ENCODE measurements at regions not wholly inside any gene's neighbourhood (a gene's known extent, or its start where the extent isn't known, plus 50 kb on each side); places are given as distances from the start of the nearest gene placed in this dataset.

DNA sequence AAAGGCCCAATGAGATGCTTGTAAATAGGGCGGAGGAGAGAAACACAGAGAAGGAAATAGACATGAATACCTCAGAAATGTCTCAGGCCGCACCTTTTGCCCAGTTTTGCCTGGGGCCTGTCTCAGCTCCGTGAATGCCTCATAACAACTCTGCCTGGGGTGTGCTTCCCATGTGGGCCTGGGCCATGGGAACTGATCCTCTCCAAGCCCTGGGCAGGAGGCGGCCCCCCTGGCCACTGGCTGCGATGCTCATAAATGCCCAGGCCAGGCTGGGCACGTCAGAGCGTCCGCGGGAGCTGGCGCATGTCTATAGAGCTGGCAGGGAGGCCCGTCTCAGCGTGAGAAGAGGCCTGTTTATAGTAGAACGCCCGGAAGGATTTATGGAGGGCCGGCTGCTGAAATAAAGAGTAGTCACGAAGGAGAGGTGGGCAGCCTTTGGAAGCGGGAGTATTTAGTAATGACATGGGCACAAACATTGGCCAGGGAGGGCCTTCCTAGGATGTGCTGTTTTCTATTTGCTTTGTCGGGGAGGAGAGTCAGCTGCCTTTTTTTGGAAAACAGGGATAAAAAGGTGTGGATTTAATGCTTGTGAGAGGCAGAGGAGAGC, 85.9 kb upstream of the IGF1R start:
- H3K27me3 ChIP-seq, result peaks cover 13% of the 10 kb centered on the region
- no peaks in the 10 kb centered on the region for H3K9me3 ChIP-seq
- H3K36me3 ChIP-seq, result no peaks in the 10 kb centered on the region
- peaks cover 16% of the 10 kb centered on the region for H3K4me1 ChIP-seq
- H3K27ac ChIP-seq, result peak overlapping the region; percentile 5
- 84% methylated on average over 18 of the region's 18 CpGs for WGBS
- peak in 1 of 2 donors; percentile 57 for DNase-seq (ENCODE audit: low spot score in 2 of 2)
- TF ChIP-seq, protein P1, sequence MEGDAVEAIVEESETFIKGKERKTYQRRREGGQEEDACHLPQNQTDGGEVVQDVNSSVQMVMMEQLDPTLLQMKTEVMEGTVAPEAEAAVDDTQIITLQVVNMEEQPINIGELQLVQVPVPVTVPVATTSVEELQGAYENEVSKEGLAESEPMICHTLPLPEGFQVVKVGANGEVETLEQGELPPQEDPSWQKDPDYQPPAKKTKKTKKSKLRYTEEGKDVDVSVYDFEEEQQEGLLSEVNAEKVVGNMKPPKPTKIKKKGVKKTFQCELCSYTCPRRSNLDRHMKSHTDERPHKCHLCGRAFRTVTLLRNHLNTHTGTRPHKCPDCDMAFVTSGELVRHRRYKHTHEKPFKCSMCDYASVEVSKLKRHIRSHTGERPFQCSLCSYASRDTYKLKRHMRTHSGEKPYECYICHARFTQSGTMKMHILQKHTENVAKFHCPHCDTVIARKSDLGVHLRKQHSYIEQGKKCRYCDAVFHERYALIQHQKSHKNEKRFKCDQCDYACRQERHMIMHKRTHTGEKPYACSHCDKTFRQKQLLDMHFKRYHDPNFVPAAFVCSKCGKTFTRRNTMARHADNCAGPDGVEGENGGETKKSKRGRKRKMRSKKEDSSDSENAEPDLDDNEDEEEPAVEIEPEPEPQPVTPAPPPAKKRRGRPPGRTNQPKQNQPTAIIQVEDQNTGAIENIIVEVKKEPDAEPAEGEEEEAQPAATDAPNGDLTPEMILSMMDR (IDR thresholded peaks at IDR 0.05), result no peak
- no peak for TF ChIP-seq EP300 (IDR thresholded peaks at IDR 0.05)
- H3K4me3 ChIP-seq, result no peak overlapping the region

DNA sequence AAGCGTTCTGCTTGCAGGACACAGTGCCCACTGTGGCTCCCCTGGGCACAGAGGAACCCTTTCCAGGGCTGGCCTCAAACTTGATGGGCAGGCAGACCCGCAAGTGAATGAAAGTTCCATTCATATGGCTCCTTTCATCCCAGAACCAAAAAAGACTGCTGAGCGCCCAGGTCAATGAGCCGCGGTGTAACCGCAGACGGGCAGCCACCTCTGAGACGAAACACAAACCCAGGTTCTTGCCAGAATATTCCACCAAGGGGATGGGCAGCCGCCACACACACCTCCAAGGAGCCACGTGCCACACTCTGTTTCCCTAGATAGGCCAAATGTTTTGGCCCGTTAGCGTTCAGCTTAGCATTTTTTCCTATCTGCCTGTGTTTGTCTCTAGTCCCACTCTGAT, 82.8 kb upstream of the IGF1R start:
- no peak for TF ChIP-seq POLR2A (IDR thresholded peaks at IDR 0.05)
- TF ChIP-seq POLR2AphosphoS5 (IDR thresholded peaks at IDR 0.05), result no peak
- TF ChIP-seq EP300 (IDR thresholded peaks at IDR 0.05), result no peak
- TF ChIP-seq, protein P1 (IDR thresholded peaks at IDR 0.05), result no peak
- no peak overlapping the region for H3K4me3 ChIP-seq
- no peak overlapping the region for H3K27ac ChIP-seq
- no peaks in the 10 kb centered on the region for H3K9me3 ChIP-seq
- H3K36me3 ChIP-seq, result no peaks in the 10 kb centered on the region
- H3K4me1 ChIP-seq, result peaks cover 10% of the 10 kb centered on the region
- DNase-seq (ENCODE audit: low spot score in 2 of 2), result no peak
- WGBS, result 93% methylated on average over 12 of the region's 12 CpGs
- peaks cover 11% of the 10 kb centered on the region for H3K27me3 ChIP-seq

DNA sequence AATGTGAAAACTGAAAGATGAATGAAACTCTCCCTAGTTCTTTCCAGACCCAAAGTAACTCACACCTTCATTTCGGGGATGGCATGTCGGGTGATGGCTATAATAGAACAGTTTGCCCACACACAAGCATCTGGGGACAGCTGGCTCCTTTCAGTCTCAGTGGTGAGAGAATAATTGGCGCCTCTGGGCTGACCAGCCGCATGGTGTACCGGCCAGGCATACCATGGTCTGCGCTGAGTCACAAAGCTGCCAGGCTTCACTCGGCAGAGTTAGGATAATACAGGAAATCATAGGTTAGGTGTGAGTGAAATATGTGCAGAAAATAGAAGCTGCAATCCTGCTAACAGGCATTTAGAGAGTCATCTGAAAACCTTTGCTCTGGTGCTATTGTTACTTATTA, 80.4 kb upstream of the IGF1R start:
- Histone ChIP-seq H3K36me3 (no peaks in the 10 kb centered on the region), H3K4me1 (no peaks in the 10 kb centered on the region), H3K27ac (no peak overlapping the region), H3K27me3 (peaks cover 21% of the 10 kb centered on the region), H3K4me3 (no peak overlapping the region), H3K9me3 (no peaks in the 10 kb centered on the region)
- TF ChIP-seq POLR2A (IDR thresholded peaks at IDR 0.05), result no peak
- no peak for TF ChIP-seq EP300 (IDR thresholded peaks at IDR 0.05)
- TF ChIP-seq POLR2AphosphoS5 (IDR thresholded peaks at IDR 0.05), result no peak
- TF ChIP-seq, protein P1 (IDR thresholded peaks at IDR 0.05), result no peak
- DNase-seq (ENCODE audit: low spot score in 2 of 2), result no peak
- WGBS, result 77% methylated on average over 6 of the region's 7 CpGs

DNA sequence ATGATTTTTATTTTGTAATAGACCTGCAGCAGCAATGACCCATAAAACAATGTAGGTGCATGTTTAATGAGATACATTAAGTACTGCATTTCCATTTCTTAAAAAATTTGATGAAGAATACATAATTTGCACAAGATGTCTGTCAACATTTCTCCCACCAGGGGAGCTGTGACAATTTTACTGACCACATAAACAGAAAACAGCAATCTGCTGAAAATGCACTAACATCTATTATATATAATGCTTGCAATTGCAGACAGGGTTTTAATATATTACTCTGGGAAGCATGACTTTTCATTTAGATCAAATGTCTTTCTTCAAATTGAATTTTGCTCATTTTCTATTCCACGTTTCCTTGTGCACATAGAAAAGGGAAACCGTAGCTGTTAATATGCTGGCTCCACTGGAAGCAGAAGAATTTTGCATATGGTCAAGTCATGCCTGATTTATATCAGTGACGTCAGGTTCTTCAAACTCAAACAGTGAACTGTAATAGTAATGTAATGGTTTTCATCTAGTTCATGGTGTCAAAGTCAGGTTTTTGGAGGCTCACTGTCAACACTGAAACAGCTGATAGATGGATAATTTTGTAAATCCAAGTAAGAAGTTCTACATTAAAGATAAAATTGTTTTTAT, 79.8 kb upstream of the IGF1R start:
- Histone ChIP-seq H3K36me3 (no peaks in the 10 kb centered on the region), H3K27me3 (peaks cover 27% of the 10 kb centered on the region), H3K9me3 (no peaks in the 10 kb centered on the region), H3K4me3 (no peak overlapping the region), H3K4me1 (no peaks in the 10 kb centered on the region), H3K27ac (no peak overlapping the region)
- DNase-seq (ENCODE audit: low spot score in 2 of 2), result no peak
- no peak for TF ChIP-seq EP300 (IDR thresholded peaks at IDR 0.05)
- TF ChIP-seq POLR2A (IDR thresholded peaks at IDR 0.05), result no peak
- no peak for TF ChIP-seq POLR2AphosphoS5 (IDR thresholded peaks at IDR 0.05)
- TF ChIP-seq, protein P1 (IDR thresholded peaks at IDR 0.05), result peak in 1 of 2 donors; percentile 19
- WGBS, result 71% methylated on average over 3 of the region's 3 CpGs

DNA sequence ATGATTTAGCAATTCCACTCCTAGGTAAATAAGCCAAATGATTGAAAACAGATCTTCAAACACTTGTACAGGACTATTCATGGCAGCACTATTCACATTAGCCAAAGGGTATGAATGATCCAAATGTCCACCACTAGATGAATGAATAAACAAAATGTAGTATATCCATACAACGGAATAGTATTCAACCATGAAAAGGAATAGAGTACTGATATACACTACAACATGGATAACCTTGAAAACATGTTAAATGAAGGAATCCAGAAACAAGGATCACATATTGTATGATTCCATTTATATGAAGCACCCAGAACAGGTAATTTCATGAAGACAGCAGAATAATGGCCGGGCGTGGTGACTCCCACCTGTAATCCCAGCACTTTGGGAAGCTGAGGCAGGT, 78.2 kb upstream of the IGF1R start:
- no peak for TF ChIP-seq EP300 (IDR thresholded peaks at IDR 0.05)
- no peak for TF ChIP-seq POLR2AphosphoS5 (IDR thresholded peaks at IDR 0.05)
- TF ChIP-seq POLR2A (IDR thresholded peaks at IDR 0.05), result no peak
- TF ChIP-seq, protein P1 (IDR thresholded peaks at IDR 0.05), result no peak
- no peaks in the 10 kb centered on the region for H3K9me3 ChIP-seq
- H3K4me1 ChIP-seq, result no peaks in the 10 kb centered on the region
- H3K27me3 ChIP-seq, result peaks cover 30% of the 10 kb centered on the region
- DNase-seq (ENCODE audit: low spot score in 2 of 2), result no peak
- no peak overlapping the region for H3K4me3 ChIP-seq
- H3K36me3 ChIP-seq, result no peaks in the 10 kb centered on the region
- 98% methylated on average over 3 of the region's 3 CpGs for WGBS
- H3K27ac ChIP-seq, result no peak overlapping the region

Measured in suprapubic skin (tissue), 4 donors.